ENCODE measurements at regions not wholly inside any gene's neighbourhood (a gene's known extent, or its start where the extent isn't known, plus 50 kb on each side); places are given as distances from the start of the nearest gene placed in this dataset.
"Not testable (repeated sequence)": the region's sequence is repeated elsewhere in the genome, so short reads cannot be mapped to it uniquely, and the experiment has no call there.

- DNase-seq (ENCODE audit: low read depth) = no peak
Observed at GRCh38 chr5:75002271-75002670, 50.1 kb downstream of the GCNT4 start.

GRCh38 chr5:74995926-74996325 is 56.4 kb downstream of the GCNT4 start:
- no peak for DNase-seq (ENCODE audit: low read depth)

- DNase-seq (ENCODE audit: low read depth) = no peak
Observed at GRCh38 chr5:74994826-74995225, 57.5 kb downstream of the GCNT4 start.

GRCh38 chr5:74993743-74994142 is 58.6 kb downstream of the GCNT4 start:
- no peak for DNase-seq (ENCODE audit: low read depth)

GRCh38 chr5:74992791-74993190 is 59.6 kb downstream of the GCNT4 start:
- no peak for DNase-seq (ENCODE audit: low read depth)

- no peak for DNase-seq (ENCODE audit: low read depth)
Observed at GRCh38 chr5:74991522-74991921, 60.8 kb downstream of the GCNT4 start.

- DNase-seq (ENCODE audit: low read depth) = no peak
Observed at GRCh38 chr5:74990194-74990593, 62.2 kb downstream of the GCNT4 start.

GRCh38 chr5:74988273-74988983 is 63.9 kb downstream of the GCNT4 start:
- no peak for DNase-seq (ENCODE audit: low read depth)

- no peak for DNase-seq (ENCODE audit: low read depth)
Observed at GRCh38 chr5:74978345-74978744, 74.0 kb downstream of the GCNT4 start.

- DNase-seq (ENCODE audit: low read depth) = no peak
Observed at GRCh38 chr5:74977471-74977870, 74.9 kb downstream of the GCNT4 start.

GRCh38 chr5:74976651-74977050 is 75.7 kb downstream of the GCNT4 start:
- DNase-seq (ENCODE audit: low read depth) = no peak

- DNase-seq (ENCODE audit: low read depth) = no peak
Observed at GRCh38 chr5:74975582-74975981, 76.8 kb downstream of the GCNT4 start.

GRCh38 chr5:74974451-74975091 is 77.8 kb downstream of the GCNT4 start:
- DNase-seq (ENCODE audit: low read depth) = no peak

- DNase-seq (ENCODE audit: low read depth) = no peak
Observed at GRCh38 chr5:74973694-74974093, 78.7 kb downstream of the GCNT4 start.

- DNase-seq (ENCODE audit: low read depth) = no peak
Observed at GRCh38 chr5:74971947-74972460, 80.4 kb downstream of the GCNT4 start.

- DNase-seq (ENCODE audit: low read depth) = not testable (repeated sequence)
Observed at GRCh38 chr5:74970891-74971290, 81.5 kb downstream of the GCNT4 start.

GRCh38 chr5:74969726-74970125 is 82.6 kb downstream of the GCNT4 start:
- no peak for DNase-seq (ENCODE audit: low read depth)

GRCh38 chr5:74966141-74967026 is 86.0 kb downstream of the GCNT4 start:
- no peak for DNase-seq (ENCODE audit: low read depth)

- no peak for DNase-seq (ENCODE audit: low read depth)
Observed at GRCh38 chr5:74963407-74963806, 89.0 kb downstream of the GCNT4 start.

- DNase-seq (ENCODE audit: low read depth) = no peak
Observed at GRCh38 chr5:74957906-74958305, 91.7 kb upstream of the FAM169A start.

GRCh38 chr5:74957029-74957784 is 91.0 kb upstream of the FAM169A start:
- no peak for DNase-seq (ENCODE audit: low read depth)
